ENCODE measurements at regions not wholly inside any gene's neighbourhood (a gene's known extent, or its start where the extent isn't known, plus 50 kb on each side); places are given as distances from the start of the nearest gene placed in this dataset.
A peak's percentile ranks its signal among the peaks of the same experiment; 100 is the strongest.

DNA sequence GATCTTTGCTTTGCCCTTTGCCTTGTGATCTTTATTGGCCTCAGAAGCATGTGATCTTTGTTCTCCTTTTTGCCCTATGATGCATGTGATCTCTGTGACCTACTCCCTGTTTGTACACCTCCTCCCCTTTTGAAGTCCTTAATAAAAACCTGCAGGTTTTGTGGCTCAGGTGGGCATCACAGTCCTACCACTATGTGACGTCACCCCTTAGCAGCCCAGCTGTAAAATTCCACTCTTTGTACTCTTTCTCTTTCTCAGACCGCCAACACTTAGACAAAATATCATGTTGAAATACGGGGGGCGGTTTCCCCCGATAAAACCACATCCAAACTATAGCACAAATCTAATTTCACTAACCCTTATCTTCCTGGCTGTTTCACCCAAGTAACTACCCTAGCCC, 76.7 kb upstream of the RAPGEF4 start:
- Mint-ChIP-seq H3K27ac (no peak overlapping the region), H3K27me3 (peaks cover 3% of the 10 kb centered on the region), H3K9me3 (peaks cover 14% of the 10 kb centered on the region), H3K36me3 (ENCODE audit: low read depth) (no peaks in the 10 kb centered on the region), H3K4me1 (ENCODE audit: low read depth) (peaks cover 9% of the 10 kb centered on the region), H3K4me3 (no peak overlapping the region)
- no peak for DNase-seq

DNA sequence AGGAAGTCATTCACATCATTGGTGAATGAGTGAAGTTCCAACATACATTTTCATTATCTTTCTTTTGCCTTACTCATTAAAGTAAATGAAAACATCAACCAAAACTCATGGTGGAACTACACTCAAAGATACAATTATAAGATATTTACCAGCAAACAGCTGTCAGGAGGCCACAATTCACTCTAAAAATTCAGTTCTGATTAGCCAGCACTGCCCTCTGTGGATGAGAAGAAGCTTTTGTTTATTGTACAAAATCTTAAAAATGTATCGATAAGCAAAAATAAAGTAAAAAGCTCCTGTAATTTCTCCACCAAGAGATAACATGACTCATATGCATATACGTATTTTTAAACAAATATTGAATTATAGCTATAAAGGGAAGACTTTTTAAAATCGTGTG, 73.5 kb upstream of the RAPGEF4 start:
- Mint-ChIP-seq H3K27me3 (peaks cover 3% of the 10 kb centered on the region), H3K9me3 (peaks cover 33% of the 10 kb centered on the region), H3K4me3 (no peak overlapping the region)

DNA sequence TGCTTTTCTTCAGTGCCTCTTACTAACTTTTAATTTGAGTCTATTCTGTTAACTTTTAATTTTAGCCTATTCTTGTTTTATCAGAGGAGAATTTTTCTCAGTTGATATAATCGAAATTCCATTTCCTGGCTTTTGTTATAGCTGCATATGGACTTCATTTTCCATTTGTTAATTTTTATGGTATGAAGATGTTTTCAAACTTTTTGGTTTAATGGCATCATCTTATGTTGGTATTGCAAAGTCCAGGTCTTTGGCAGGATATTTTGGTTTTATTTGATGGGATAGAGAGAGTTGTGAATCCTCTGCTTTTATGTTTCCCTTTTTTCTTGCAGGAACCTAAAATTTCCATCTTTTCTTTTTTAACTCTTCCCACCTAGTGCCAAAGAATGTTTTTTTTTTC, 70.9 kb upstream of the RAPGEF4 start:
- Mint-ChIP-seq H3K9me3 (peaks cover 19% of the 10 kb centered on the region), H3K27ac (no peak overlapping the region), H3K4me1 (ENCODE audit: low read depth) (no peaks in the 10 kb centered on the region), H3K27me3 (peaks cover 2% of the 10 kb centered on the region), H3K36me3 (ENCODE audit: low read depth) (no peaks in the 10 kb centered on the region), H3K4me3 (no peak overlapping the region)
- no peak for DNase-seq

More for the DNA sequence above, 73.5 kb upstream of the RAPGEF4 start:
- Mint-ChIP-seq H3K36me3 (ENCODE audit: low read depth) (no peaks in the 10 kb centered on the region), H3K27ac (no peak overlapping the region), H3K4me1 (ENCODE audit: low read depth) (no peaks in the 10 kb centered on the region)
- DNase-seq: no peak

GRCh38 chr2:172667581-172668325, 67.9 kb upstream of the RAPGEF4 start:
- H3K4me1 Mint-ChIP-seq (ENCODE audit: low read depth): peaks cover 3% of the 10 kb centered on the region
- no peaks in the 10 kb centered on the region for H3K36me3 Mint-ChIP-seq (ENCODE audit: low read depth)
- DNase-seq: no peak
- H3K4me3 Mint-ChIP-seq: no peak overlapping the region
- H3K27me3 Mint-ChIP-seq: no peaks in the 10 kb centered on the region
- H3K27ac Mint-ChIP-seq: no peak overlapping the region
- H3K9me3 Mint-ChIP-seq: peaks cover 19% of the 10 kb centered on the region

DNA sequence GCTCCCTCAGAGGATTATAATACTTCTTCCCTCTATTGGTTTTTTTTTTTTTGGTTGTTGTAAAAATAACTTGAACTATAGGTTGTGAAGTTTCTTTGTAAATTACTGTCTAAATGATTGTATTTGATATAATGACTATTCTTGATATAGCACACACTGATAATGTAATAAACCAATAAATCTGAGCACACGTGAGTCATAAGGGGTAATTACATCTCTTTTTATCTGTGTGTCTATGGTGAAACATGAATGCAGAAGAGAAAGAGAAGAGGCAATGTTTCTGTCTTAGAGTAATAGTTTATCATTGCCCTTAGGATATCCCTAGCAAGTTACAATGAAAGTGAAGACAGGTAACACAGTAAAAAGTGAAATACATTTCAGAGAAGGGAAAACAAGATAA, 64.1 kb upstream of the RAPGEF4 start:
- Mint-ChIP-seq H3K9me3 (peaks cover 6% of the 10 kb centered on the region), H3K36me3 (ENCODE audit: low read depth) (no peaks in the 10 kb centered on the region), H3K27me3 (peaks cover 4% of the 10 kb centered on the region), H3K27ac (no peak overlapping the region), H3K4me3 (no peak overlapping the region), H3K4me1 (ENCODE audit: low read depth) (peaks cover 10% of the 10 kb centered on the region)
- DNase-seq: no peak

DNA sequence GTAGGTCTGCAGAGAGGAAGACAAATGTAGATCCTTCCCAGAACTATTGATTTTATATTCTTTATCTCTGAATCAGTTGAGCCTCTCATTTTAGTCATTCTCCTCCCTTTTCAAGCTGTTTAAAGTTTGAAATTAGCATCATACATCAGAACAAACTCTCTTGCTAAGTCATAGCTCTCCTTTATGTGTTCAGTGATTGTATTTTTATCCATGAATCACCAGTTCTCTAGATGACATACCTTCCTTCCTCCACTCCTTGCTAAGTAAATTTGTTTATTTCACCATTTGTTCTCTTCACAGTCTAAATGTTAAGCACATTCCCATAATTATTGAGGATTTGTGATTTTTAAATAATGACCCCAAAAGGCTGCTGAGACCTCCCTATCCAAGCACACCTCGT, 63.5 kb upstream of the RAPGEF4 start:
- Mint-ChIP-seq H3K9me3 (peaks cover under 1% of the 10 kb centered on the region), H3K4me3 (no peak overlapping the region), H3K4me1 (ENCODE audit: low read depth) (peaks cover 10% of the 10 kb centered on the region), H3K27ac (no peak overlapping the region), H3K27me3 (peaks cover 4% of the 10 kb centered on the region), H3K36me3 (ENCODE audit: low read depth) (no peaks in the 10 kb centered on the region)
- DNase-seq: no peak

GRCh38 chr2:172673056-172673683, 62.5 kb upstream of the RAPGEF4 start:
- DNase-seq: no peak
- H3K27me3 Mint-ChIP-seq: peaks cover 4% of the 10 kb centered on the region
- no peaks in the 10 kb centered on the region for H3K9me3 Mint-ChIP-seq
- H3K4me3 Mint-ChIP-seq: no peak overlapping the region
- H3K4me1 Mint-ChIP-seq (ENCODE audit: low read depth): peaks cover 10% of the 10 kb centered on the region
- no peak overlapping the region for H3K27ac Mint-ChIP-seq
- no peaks in the 10 kb centered on the region for H3K36me3 Mint-ChIP-seq (ENCODE audit: low read depth)

DNA sequence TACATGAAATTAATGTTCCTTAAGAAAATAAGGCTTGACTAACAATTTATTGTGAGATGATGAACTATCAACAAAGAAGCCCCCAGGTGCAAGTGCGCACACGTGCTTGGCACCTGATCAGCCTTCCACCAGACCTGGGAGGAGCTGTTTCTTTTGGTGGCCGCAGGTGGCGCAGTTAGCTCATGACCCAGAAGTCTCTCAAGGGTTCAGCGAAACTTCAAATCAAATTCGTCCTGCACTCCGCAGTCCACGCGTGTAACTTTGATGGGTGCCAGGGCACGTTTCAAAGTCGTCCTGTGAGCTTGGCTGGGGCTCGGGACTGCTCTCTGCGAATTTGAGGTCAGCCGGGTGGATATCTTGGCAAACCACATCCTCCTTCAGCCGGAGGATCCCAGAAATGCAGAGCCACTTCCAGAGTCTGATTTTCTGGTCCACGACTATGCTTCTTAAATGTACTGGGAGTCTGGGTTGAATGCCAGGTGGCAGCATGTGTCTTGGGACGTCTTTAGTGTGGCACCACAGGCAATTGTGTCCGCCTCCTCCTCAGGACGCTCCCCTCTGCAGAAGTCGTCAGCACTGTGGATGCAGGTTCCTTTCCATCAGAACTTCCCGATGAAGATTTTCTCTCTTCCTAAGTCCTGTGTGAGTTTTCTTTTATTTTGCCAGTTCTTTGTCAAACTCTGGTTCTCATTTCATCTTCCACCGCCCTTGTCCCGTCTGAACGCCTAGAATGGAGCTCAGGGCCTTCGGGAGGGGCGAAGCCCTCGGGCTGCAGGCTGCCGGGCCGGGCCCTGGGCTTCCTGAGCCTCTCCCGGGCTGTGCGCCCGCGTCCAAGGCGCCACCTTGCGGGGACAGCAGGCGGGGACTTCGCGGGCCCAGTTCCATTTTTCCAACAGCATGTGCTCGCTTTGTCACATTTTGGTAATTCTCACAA, 61.3 kb upstream of the RAPGEF4 start:
- Mint-ChIP-seq H3K27me3 (peaks cover 4% of the 10 kb centered on the region), H3K4me3 (peak overlapping the region; percentile 21), H3K9me3 (no peaks in the 10 kb centered on the region), H3K27ac (no peak overlapping the region), H3K36me3 (ENCODE audit: low read depth) (no peaks in the 10 kb centered on the region), H3K4me1 (ENCODE audit: low read depth) (peaks cover 10% of the 10 kb centered on the region)
- peak; percentile 64 for DNase-seq

DNA sequence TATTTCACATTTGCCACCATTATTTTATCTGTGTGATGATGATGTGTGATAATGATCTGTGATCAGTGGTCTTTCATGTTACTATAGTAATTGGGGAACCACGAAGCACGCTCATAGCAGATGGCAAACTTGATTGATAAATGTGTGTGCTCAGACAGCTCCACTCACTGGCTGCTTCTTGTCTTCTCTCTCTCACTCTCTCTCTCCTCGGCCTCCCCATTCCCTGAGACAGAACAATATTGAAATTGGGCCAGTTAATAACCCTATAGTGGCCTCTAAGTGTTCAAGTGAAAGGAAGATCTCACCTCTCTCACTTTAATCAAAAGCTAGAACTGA, 60.7 kb upstream of the RAPGEF4 start:
- DNase-seq: no peak
- Mint-ChIP-seq H3K4me1 (ENCODE audit: low read depth) (peaks cover 10% of the 10 kb centered on the region), H3K27ac (no peak overlapping the region), H3K4me3 (no peak overlapping the region), H3K27me3 (peaks cover 4% of the 10 kb centered on the region), H3K36me3 (ENCODE audit: low read depth) (no peaks in the 10 kb centered on the region), H3K9me3 (no peaks in the 10 kb centered on the region)

DNA sequence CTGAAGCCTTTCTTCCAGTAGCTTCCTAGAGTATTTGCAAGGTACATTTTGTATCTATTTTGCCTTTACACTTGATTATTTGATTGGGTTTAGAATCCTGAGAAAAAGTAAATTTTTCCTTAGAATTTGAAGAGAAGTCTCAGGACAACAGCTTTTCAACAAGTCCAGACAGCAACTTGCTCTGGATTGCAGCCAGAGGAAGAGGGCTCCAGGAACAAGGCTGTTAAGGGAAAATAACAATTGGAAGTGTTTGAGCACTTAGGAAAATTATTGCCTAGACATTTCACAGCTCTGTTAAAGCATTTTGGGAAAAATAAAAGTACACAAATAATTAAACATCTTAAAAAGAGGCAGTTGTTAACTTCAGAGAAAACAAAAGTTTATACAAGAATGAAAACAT, 58.3 kb upstream of the RAPGEF4 start:
- Mint-ChIP-seq H3K9me3 (no peaks in the 10 kb centered on the region), H3K36me3 (ENCODE audit: low read depth) (no peaks in the 10 kb centered on the region), H3K4me3 (no peak overlapping the region), H3K4me1 (ENCODE audit: low read depth) (peaks cover 8% of the 10 kb centered on the region), H3K27ac (no peak overlapping the region), H3K27me3 (peaks cover 4% of the 10 kb centered on the region)
- DNase-seq: no peak

- Mint-ChIP-seq H3K27ac (no peak overlapping the region), H3K4me3 (no peak overlapping the region)
These were observed 55.1 kb upstream of the RAPGEF4 start for GRCh38 chr2:172680436-172681068.

DNA sequence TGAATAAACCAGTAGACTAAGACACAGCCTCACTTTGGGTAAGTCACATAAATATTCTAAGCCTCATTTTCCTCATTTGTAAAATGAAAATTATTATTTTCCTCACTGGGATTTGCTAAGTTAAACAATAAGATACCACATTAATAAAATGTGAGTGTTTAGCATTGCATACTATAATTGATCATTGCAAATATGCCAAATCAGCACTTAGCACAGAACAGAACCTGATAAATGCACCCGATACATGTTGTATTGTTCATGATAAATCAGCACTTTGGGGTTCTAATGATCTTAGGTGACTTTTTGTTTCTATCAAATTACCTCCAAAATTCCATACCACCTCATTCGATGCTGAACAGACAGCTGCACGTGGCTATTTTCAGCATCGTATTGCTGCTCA, 50.2 kb upstream of the RAPGEF4 start:
- Mint-ChIP-seq H3K27me3 (no peaks in the 10 kb centered on the region), H3K4me1 (ENCODE audit: low read depth) (peaks cover 9% of the 10 kb centered on the region), H3K36me3 (ENCODE audit: low read depth) (no peaks in the 10 kb centered on the region), H3K4me3 (no peak overlapping the region), H3K27ac (no peak overlapping the region), H3K9me3 (peaks cover 6% of the 10 kb centered on the region)
- DNase-seq: no peak

More at GRCh38 chr2:172680436-172681068, 55.1 kb upstream of the RAPGEF4 start:
- H3K27me3 Mint-ChIP-seq: no peaks in the 10 kb centered on the region
- H3K36me3 Mint-ChIP-seq (ENCODE audit: low read depth): no peaks in the 10 kb centered on the region
- no peaks in the 10 kb centered on the region for H3K9me3 Mint-ChIP-seq
- H3K4me1 Mint-ChIP-seq (ENCODE audit: low read depth): peaks cover 3% of the 10 kb centered on the region
- no peak for DNase-seq
